Activated naive CD8-positive, alpha-beta T cell (primary cell): ENCODE measurements at regions not wholly inside any gene's neighbourhood (a gene's known extent, or its start where the extent isn't known, plus 50 kb on each side); places are given as distances from the start of the nearest gene placed in this dataset.

Experiments
- H3K27ac Mint-ChIP-seq: one replicate; pipeline ENCODE4 v1.8.0; 2021; ENCODE audit warnings: mixed read lengths
- H3K27me3 Mint-ChIP-seq: one replicate; pipeline ENCODE4 v1.8.0; 2021; ENCODE audit warnings: mixed read lengths
- H3K36me3 Mint-ChIP-seq: one replicate; pipeline ENCODE4 v1.8.0; 2021; ENCODE audit warnings: mixed read lengths
- H3K4me1 Mint-ChIP-seq: one replicate; pipeline ENCODE4 v1.8.0; 2021; ENCODE audit warnings: low read depth, mixed read lengths
- H3K4me3 Mint-ChIP-seq: one replicate; pipeline ENCODE4 v1.8.0; 2021; ENCODE audit warnings: mild to moderate bottlenecking, mixed read lengths
- H3K9me3 Mint-ChIP-seq: one replicate; pipeline ENCODE4 v1.8.0; 2021; ENCODE audit warnings: low read depth, mixed read lengths

DNA sequence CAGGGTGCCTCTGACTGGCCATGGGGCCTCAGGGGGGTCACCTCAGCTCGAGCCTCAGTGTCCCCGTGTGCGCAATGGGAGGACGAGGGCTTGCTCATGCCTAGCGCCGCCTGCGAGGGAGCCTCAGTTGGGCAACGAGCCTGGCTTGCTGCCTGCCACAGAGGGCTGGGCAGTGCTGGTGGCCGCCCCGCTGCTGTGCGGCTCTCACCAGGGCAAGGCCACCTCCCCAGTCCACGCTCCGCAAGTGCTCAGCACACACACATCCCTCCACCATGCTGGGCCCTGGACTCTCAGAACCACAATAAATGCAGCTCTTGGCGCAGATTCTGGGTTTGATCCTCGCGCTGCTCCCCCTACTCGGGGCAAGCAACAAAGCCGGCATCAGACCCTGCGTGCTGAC, 76.2 kb downstream of the ENGASE start:
- H3K4me1 Mint-ChIP-seq: no peaks in the 10 kb centered on the region
- H3K9me3 Mint-ChIP-seq: no peaks in the 10 kb centered on the region
- H3K4me3 Mint-ChIP-seq: no peak overlapping the region
- no peaks in the 10 kb centered on the region for H3K27me3 Mint-ChIP-seq
- no peak overlapping the region for H3K27ac Mint-ChIP-seq
- no peaks in the 10 kb centered on the region for H3K36me3 Mint-ChIP-seq

DNA sequence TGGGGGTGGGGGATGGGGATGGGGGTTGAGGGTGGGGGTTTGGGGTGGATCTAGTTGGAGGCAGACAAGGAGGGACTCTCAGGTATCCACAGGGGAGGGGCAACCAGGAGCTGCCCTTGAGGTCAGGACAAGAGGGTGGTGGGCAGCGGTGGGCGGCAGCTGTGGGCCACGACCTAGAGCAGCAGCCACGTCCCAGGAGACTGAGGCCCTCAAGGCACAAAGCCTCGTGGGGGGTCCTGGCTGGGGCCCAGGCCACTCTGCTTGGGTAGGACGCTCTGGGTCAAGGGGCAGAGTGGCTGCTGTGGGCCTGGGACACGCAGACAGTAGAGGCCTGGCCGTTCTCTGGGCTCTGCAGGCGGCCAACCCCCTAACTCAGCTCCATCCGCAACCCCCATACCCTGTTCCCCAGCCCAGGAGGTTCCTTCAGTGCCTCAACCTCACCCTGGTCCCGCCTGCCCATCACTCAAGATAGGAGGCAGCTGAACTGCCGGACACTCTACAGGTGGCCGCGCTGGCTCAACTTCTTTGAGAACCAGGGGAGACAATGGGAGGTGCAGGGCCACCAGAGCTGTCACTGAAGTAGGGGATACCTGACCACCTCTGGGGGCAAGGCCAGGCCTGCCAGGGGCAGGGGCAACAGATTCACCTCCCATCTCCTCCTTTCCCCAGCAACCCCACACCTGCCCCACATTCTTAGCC, 75.6 kb downstream of the ENGASE start:
- no peak overlapping the region for H3K4me3 Mint-ChIP-seq
- H3K4me1 Mint-ChIP-seq: no peaks in the 10 kb centered on the region
- no peaks in the 10 kb centered on the region for H3K36me3 Mint-ChIP-seq
- no peaks in the 10 kb centered on the region for H3K9me3 Mint-ChIP-seq
- H3K27ac Mint-ChIP-seq: no peak overlapping the region
- no peaks in the 10 kb centered on the region for H3K27me3 Mint-ChIP-seq

DNA sequence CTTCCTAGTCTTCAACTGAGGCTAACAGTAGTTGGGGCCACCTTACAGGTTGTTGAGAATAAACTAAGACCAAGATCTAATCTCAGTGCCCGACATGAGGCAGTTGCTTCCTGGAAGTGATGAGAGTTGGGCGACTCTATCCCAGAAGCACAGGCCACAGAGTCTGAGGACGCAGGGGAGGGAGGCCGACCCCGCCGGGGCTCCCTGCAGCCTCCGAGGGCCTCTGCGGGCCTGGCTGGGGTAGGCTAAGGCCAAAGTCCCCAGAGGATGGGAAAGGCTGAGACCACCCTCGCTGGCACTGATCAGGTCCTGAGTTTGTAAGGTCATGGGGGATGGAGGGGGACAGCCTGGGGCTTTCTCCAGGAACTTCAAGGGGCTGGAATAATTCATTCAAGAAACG, 74.0 kb downstream of the ENGASE start:
- Mint-ChIP-seq H3K27ac (no peak overlapping the region), H3K9me3 (no peaks in the 10 kb centered on the region), H3K4me1 (no peaks in the 10 kb centered on the region), H3K4me3 (no peak overlapping the region), H3K36me3 (no peaks in the 10 kb centered on the region), H3K27me3 (no peaks in the 10 kb centered on the region)

DNA sequence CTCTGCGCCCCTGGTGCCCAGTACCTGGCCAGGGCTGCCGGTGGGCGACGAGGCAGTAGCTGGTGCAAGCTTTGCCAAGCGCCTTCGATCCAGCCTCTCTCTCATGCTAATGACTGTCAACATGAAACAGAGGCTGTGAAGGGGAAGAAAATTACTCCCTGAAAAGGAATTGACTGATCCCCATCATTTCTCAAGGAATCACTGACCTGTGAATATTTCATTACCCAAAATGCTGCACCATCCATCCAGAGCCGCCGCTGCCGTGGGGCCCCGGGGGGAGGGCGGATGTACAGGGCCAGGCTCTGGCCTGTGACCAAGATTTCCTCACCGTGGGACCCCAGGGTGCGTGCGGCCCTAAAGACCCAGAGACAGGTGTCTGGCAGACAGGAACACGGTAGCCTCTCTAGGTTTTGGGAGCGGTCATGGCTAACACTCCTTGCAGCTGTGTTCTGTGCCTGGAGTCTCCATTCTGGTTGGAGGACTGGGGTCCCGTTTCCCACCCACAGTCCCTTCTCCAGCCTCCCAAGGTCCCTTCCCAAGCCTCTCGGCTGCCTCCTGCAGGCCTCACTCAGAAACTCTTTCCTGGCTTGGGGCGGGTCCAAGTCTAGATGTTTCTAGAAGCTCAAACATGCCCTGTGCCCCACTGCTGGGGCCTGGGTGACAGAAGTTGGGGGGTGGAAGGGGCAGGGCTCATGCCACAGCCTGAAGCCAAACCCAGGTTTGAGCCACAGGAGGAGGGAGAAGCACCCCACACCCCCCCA, 73.3 kb downstream of the ENGASE start:
- Mint-ChIP-seq H3K9me3 (no peaks in the 10 kb centered on the region), H3K27me3 (no peaks in the 10 kb centered on the region), H3K27ac (no peak overlapping the region), H3K4me3 (no peak overlapping the region), H3K36me3 (no peaks in the 10 kb centered on the region), H3K4me1 (no peaks in the 10 kb centered on the region)

DNA sequence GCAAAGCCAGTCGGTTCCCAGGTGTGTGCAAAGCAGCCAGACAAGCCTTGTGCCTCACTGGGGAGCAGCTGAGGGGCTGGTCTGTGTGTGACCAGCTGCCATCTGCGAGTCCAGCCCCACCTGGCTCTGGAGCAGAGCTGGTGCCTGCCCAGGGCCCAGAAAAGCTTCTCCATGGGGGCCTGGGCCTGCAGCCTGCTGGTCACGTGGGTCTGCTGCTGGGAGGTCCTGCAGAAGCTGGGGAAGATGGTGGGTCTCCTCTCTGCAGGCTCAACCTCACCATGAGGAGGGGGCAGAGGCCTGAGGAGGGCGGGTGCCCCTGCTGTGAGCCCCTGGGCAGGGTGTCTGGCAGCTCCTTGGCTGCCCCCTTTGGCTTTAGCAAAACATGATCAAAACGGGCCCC, 71.9 kb downstream of the ENGASE start:
- peaks cover 2% of the 10 kb centered on the region for H3K27me3 Mint-ChIP-seq

DNA sequence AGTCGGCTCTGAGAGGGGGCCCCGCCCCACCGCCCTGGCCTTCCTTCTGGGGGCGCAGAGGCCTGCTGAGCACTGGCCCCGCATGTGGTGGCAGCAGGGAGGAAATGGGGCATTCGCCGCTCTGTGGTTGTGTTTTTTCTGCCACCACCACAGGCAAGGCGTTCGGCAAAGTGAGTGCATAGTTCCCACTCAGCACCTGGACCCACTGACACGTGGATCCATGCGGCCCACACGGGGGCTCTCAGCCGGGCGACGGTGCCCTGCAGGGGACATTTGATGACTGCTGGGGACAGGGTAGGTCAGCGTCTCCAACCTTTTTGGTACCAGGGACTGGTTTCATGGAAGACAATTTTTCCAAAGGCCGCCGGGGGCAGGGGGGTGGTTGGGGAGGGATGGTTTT, 70.9 kb downstream of the ENGASE start:
- Mint-ChIP-seq H3K9me3 (no peaks in the 10 kb centered on the region), H3K4me3 (no peak overlapping the region), H3K4me1 (no peaks in the 10 kb centered on the region)

More for the DNA sequence above, 71.9 kb downstream of the ENGASE start:
- no peak overlapping the region for H3K27ac Mint-ChIP-seq
- H3K36me3 Mint-ChIP-seq: no peaks in the 10 kb centered on the region
- no peaks in the 10 kb centered on the region for H3K9me3 Mint-ChIP-seq
- no peaks in the 10 kb centered on the region for H3K4me1 Mint-ChIP-seq
- no peak overlapping the region for H3K4me3 Mint-ChIP-seq

DNA sequence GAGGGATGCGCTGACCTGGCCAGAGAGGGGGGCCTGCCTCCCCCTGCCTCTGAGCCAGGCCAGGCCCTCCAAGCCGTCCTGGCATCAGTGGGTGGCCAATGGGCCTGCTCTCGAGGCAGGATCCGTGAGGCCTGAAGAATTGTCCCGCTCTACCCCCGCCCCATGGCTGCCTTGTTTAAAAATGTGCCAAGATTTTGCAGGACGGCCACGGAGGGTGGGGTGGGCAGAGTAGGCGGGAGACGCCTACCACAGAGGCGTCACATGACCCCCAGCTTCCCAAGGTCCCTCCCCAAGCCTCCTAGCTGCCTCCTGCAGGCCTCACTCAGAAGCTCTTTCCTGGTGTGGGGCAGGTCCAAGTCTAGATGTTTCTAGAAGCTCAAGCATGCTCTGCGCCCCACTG, 69.5 kb downstream of the ENGASE start:
- no peak overlapping the region for H3K4me3 Mint-ChIP-seq
- H3K27ac Mint-ChIP-seq: no peak overlapping the region
- H3K4me1 Mint-ChIP-seq: no peaks in the 10 kb centered on the region
- H3K36me3 Mint-ChIP-seq: no peaks in the 10 kb centered on the region
- H3K27me3 Mint-ChIP-seq: peaks cover 2% of the 10 kb centered on the region
- no peaks in the 10 kb centered on the region for H3K9me3 Mint-ChIP-seq

More for the DNA sequence above, 70.9 kb downstream of the ENGASE start:
- Mint-ChIP-seq H3K27me3 (peaks cover 2% of the 10 kb centered on the region), H3K36me3 (no peaks in the 10 kb centered on the region), H3K27ac (no peak overlapping the region)

DNA sequence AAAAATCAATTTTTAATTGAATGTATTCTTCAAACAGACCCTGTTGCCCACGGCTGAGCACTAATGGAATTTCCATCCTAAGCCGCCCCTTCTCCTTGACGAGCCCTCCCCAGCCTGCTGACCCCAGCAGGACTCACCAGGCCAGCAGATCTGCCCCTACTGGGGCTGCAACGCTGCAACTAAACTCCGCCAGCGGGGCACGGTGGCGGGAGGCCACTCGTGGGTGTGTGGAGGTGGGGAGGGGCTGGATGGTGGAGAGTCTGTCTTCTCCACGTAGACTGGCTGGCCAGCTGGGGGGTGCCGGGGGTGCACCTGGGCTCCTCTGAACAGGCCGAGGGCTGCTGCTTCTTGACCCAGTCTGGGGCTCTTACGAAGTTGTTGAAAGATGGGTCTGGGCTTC, 67.8 kb downstream of the ENGASE start:
- peaks cover 2% of the 10 kb centered on the region for H3K27me3 Mint-ChIP-seq
- H3K36me3 Mint-ChIP-seq: no peaks in the 10 kb centered on the region
- no peaks in the 10 kb centered on the region for H3K9me3 Mint-ChIP-seq
- no peak overlapping the region for H3K4me3 Mint-ChIP-seq
- H3K4me1 Mint-ChIP-seq: no peaks in the 10 kb centered on the region
- H3K27ac Mint-ChIP-seq: no peak overlapping the region

DNA sequence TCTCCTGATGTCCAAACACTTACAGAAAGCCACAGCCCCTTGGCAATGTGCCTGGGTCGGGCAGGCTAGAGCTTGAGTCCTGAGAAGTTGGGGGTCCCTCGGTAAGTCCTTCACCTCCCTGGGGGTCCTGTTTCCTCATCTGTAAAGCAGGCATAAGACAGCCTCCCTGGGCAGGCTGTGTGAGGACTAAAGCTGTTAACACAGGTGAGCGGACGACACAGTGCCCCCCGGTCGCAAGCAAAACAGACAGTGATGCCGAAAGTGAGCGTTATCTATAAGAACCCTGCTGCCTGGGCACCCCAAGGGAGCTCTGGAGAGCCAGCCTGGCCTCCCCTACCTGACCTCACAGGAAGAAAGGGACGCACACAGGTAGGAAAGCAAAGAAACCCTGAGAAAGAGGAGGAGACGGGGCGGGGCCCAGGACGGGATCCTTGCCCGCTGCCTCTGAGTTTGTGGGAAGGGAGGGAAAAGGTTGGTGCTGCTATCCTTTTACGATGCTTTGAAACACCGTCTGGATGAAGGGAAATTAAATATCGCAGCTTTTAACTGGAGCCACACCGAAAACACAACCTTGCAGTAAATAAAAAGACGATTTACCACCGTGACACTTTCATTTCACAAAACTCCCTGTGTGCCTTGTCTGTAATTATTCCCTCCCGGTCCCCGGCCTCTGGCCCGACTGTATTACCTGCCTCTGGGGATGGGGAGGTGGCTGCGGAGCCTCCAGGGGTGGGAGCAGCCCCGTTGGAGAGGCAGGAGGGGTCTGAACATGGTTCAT, 67.1 kb downstream of the ENGASE start:
- no peaks in the 10 kb centered on the region for H3K36me3 Mint-ChIP-seq
- H3K27ac Mint-ChIP-seq: no peak overlapping the region
- no peaks in the 10 kb centered on the region for H3K9me3 Mint-ChIP-seq
- no peak overlapping the region for H3K4me3 Mint-ChIP-seq
- H3K4me1 Mint-ChIP-seq: no peaks in the 10 kb centered on the region
- peaks cover 4% of the 10 kb centered on the region for H3K27me3 Mint-ChIP-seq

DNA sequence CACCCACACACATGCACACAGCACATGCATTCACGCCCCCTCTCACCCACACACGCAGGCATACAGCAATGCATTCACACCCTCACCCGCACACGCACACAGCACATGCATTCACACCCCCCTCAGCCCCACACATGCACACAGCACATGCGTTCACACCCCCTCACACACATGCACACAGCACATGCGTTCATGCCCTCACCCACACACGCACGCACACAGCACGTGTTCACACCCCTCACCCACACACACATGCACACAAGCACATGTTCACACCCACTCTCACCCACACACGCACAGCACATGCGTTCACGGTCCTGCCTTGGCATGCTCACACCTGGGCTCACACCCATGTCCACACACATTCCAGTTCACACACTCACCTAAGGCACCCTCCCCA, 64.2 kb downstream of the ENGASE start:
- H3K4me3 Mint-ChIP-seq: no peak overlapping the region
- H3K27me3 Mint-ChIP-seq: peaks cover 4% of the 10 kb centered on the region
- H3K27ac Mint-ChIP-seq: no peak overlapping the region

DNA sequence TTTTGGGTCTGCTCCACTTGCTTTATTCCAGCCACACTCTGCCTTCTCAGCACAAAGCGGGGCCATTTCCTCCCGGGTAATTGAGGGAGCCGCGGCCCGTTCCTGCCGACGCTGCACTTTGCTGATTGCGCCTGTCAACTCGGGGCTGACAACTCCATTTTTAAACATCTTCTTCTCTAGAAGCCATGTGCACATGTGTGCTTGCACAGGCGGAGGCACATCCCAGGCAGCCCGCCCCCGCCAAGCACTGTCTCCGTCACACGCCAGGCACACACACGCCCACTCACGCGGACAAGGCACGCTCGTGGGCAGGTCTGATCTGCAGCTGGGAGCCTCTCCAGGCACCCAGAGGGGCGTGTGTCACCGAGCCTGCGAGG, 63.2 kb downstream of the ENGASE start:
- Mint-ChIP-seq H3K9me3 (no peaks in the 10 kb centered on the region), H3K4me3 (no peak overlapping the region), H3K4me1 (no peaks in the 10 kb centered on the region), H3K27me3 (peaks cover 4% of the 10 kb centered on the region), H3K36me3 (no peaks in the 10 kb centered on the region), H3K27ac (no peak overlapping the region)

More for the DNA sequence above, 64.2 kb downstream of the ENGASE start:
- Mint-ChIP-seq H3K36me3 (no peaks in the 10 kb centered on the region), H3K9me3 (no peaks in the 10 kb centered on the region), H3K4me1 (no peaks in the 10 kb centered on the region)

DNA sequence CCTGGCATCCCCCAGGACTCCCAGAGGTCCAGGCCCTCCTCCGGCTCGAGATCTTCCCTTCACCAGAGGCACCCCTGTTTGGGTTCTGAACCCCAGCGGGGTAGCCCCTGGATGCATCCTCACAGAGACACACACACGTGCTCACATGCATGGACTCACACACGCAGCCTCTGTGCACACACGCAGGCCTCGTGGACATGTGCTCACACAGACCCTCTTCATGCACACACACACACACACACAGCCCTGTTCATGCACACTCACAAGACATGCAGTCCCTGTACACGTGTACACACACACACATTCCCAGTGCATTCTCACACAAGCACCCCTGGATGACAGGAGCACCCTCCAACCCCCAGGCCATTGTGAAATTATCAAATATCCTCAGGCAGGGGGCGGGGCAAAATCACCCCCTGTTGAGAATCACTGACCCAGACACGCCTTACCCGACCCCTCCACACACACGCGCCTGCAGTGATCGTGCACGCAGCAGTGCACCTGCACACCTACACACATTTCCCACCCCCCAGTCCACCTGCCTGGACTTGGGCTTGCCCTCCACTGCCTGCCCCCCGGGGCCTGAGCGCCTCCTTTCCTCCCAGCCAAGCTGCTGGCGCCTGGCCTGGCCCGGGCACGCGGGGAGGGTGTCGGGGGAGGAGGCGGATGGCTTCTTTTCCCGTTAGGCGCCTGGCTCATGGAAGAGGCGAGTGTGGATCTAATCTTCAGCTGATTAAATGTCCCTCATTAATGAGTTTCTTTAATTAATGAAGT, 62.6 kb downstream of the ENGASE start:
- no peaks in the 10 kb centered on the region for H3K4me1 Mint-ChIP-seq
- no peak overlapping the region for H3K4me3 Mint-ChIP-seq
- peaks cover 4% of the 10 kb centered on the region for H3K27me3 Mint-ChIP-seq
- H3K27ac Mint-ChIP-seq: no peak overlapping the region
- no peaks in the 10 kb centered on the region for H3K9me3 Mint-ChIP-seq
- no peaks in the 10 kb centered on the region for H3K36me3 Mint-ChIP-seq

DNA sequence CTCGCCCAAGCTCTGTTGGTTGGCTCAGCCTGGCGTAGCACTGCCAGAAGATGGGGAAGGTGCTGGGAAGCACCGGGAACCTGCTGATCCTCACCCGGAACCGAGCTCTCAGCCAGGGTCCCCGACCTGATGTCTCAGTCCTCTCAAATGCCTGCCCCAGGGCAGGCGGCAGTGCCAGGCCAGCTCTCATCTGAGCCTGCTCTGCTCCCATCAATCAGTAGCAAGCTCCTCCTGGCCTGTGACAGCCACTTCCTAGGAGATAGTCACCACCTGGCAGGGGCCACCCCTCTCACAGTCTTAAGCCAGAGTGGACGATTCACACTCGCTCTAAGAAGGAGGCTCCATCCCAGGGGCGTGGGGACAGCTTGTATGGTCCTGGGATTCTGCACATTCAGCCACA, 62.0 kb downstream of the ENGASE start:
- Mint-ChIP-seq H3K27ac (no peak overlapping the region), H3K27me3 (peaks cover 1% of the 10 kb centered on the region), H3K4me1 (no peaks in the 10 kb centered on the region), H3K9me3 (no peaks in the 10 kb centered on the region), H3K4me3 (no peak overlapping the region), H3K36me3 (no peaks in the 10 kb centered on the region)
